ENCODE measurements at regions not wholly inside any gene's neighbourhood (a gene's known extent, or its start where the extent isn't known, plus 50 kb on each side); places are given as distances from the start of the nearest gene placed in this dataset.

- H3K4me3 ChIP-seq (ENCODE audit: low read depth, low read length) = no peak overlapping the region
Measured at GRCh38 chr3:124230998-124231397, 239.1 kb upstream of the ROPN1 start.

GRCh38 chr3:124234852-124235252 is 242.9 kb upstream of the ROPN1 start:
- H3K4me3 ChIP-seq (ENCODE audit: low read depth, low read length) = no peak overlapping the region

GRCh38 chr3:124235446-124235845 is 243.5 kb upstream of the ROPN1 start:
- H3K4me3 ChIP-seq (ENCODE audit: low read depth, low read length) = no peak overlapping the region

- H3K4me3 ChIP-seq (ENCODE audit: low read depth, low read length) = no peak overlapping the region
Measured at GRCh38 chr3:124243177-124243859, 251.4 kb upstream of the ROPN1 start.

GRCh38 chr3:124246376-124246775 is 254.5 kb upstream of the ROPN1 start:
- no peak overlapping the region for H3K4me3 ChIP-seq (ENCODE audit: low read depth, low read length)

GRCh38 chr3:124246949-124247348 is 255.0 kb upstream of the ROPN1 start:
- H3K4me3 ChIP-seq (ENCODE audit: low read depth, low read length) = no peak overlapping the region

- H3K4me3 ChIP-seq (ENCODE audit: low read depth, low read length) = no peak overlapping the region
Measured at GRCh38 chr3:124248471-124249028, 256.6 kb upstream of the ROPN1 start.

- no peak overlapping the region for H3K4me3 ChIP-seq (ENCODE audit: low read depth, low read length)
Measured at GRCh38 chr3:124249038-124249437, 257.1 kb upstream of the ROPN1 start.

GRCh38 chr3:124250053-124250452 is 258.1 kb upstream of the ROPN1 start:
- H3K4me3 ChIP-seq (ENCODE audit: low read depth, low read length) = no peak overlapping the region

GRCh38 chr3:124256156-124256555 is 264.2 kb upstream of the ROPN1 start:
- H3K4me3 ChIP-seq (ENCODE audit: low read depth, low read length) = no peak overlapping the region

- H3K4me3 ChIP-seq (ENCODE audit: low read depth, low read length) = no peak overlapping the region
Measured at GRCh38 chr3:124256599-124256998, 264.7 kb upstream of the ROPN1 start.

- H3K4me3 ChIP-seq (ENCODE audit: low read depth, low read length) = no peak overlapping the region
Measured at GRCh38 chr3:124257336-124257864, 265.5 kb upstream of the ROPN1 start.

- H3K4me3 ChIP-seq (ENCODE audit: low read depth, low read length) = no peak overlapping the region
Measured at GRCh38 chr3:124258057-124258500, 266.2 kb upstream of the ROPN1 start.

GRCh38 chr3:124260206-124260915 is 268.4 kb upstream of the ROPN1 start:
- no peak overlapping the region for H3K4me3 ChIP-seq (ENCODE audit: low read depth, low read length)

GRCh38 chr3:124261306-124261705 is 269.4 kb upstream of the ROPN1 start:
- H3K4me3 ChIP-seq (ENCODE audit: low read depth, low read length) = no peak overlapping the region

- no peak overlapping the region for H3K4me3 ChIP-seq (ENCODE audit: low read depth, low read length)
Measured at GRCh38 chr3:124263168-124263567, 271.2 kb upstream of the ROPN1 start.

- H3K4me3 ChIP-seq (ENCODE audit: low read depth, low read length) = no peak overlapping the region
Measured at GRCh38 chr3:124264346-124264745, 272.4 kb upstream of the ROPN1 start.

GRCh38 chr3:124266487-124266886 is 274.6 kb upstream of the ROPN1 start:
- no peak overlapping the region for H3K4me3 ChIP-seq (ENCODE audit: low read depth, low read length)

- no peak overlapping the region for H3K4me3 ChIP-seq (ENCODE audit: low read depth, low read length)
Measured at GRCh38 chr3:124267406-124267805, 275.5 kb upstream of the ROPN1 start.

- H3K4me3 ChIP-seq (ENCODE audit: low read depth, low read length) = no peak overlapping the region
Measured at GRCh38 chr3:124268355-124268754, 276.4 kb upstream of the ROPN1 start.

GRCh38 chr3:124269619-124270018 is 277.7 kb upstream of the ROPN1 start:
- no peak overlapping the region for H3K4me3 ChIP-seq (ENCODE audit: low read depth, low read length)

- no peak overlapping the region for H3K4me3 ChIP-seq (ENCODE audit: low read depth, low read length)
Measured at GRCh38 chr3:124272605-124273151, 280.8 kb upstream of the ROPN1 start.

All from iPS-11a (cell line).